Smooth muscle cell (in vitro differentiated cells): ENCODE measurements at regions not wholly inside any gene's neighbourhood (a gene's known extent, or its start where the extent isn't known, plus 50 kb on each side); places are given as distances from the start of the nearest gene placed in this dataset.
A peak's percentile ranks its signal among the peaks of the same experiment; 100 is the strongest.

Experiments
- DNase-seq: peaks from one replicate; lab custom pipeline; 2025; ENCODE audit not compliant: unreplicated experiment; lab: John Stamatoyannopoulos, UW
- H2AFZ ChIP-seq: fragments of 200-600 bp; sonication (generic); 2 replicates; pipeline ENCODE4 v1.6.0; 2016; ENCODE audit warnings: antibody characterized with exemption, low read depth, mild to moderate bottlenecking
- H3F3A ChIP-seq: fragments of 200-600 bp; sonication (generic); 2 replicates; pipeline ENCODE4 v1.6.0; 2017; ENCODE audit warnings: antibody characterized with exemption, low read depth
- H3K27ac ChIP-seq: fragments of 200-600 bp; sonication (generic); 2 replicates; pipeline ENCODE4 v1.5.1; 2016; ENCODE audit warnings: low read depth, mild to moderate bottlenecking
- H3K27me3 ChIP-seq: fragments of 200-600 bp; sonication (generic); 2 replicates; pipeline ENCODE4 v1.6.1; 2016; ENCODE audit warnings: low read depth, mild to moderate bottlenecking
- H3K36me3 ChIP-seq: fragments of 200-600 bp; sonication (generic); 2 replicates; pipeline ENCODE4 v1.5.1; 2016; ENCODE audit warnings: low read depth
- H3K4me1 ChIP-seq: fragments of 200-600 bp; sonication (generic); 2 replicates; pipeline ENCODE4 v1.5.1; 2016; ENCODE audit warnings: low read depth
- H3K4me2 ChIP-seq: fragments of 200-600 bp; sonication (generic); 2 replicates; pipeline ENCODE4 v1.6.0; 2016; ENCODE audit warnings: mild to moderate bottlenecking
- H3K4me3 ChIP-seq: fragments of 200-600 bp; sonication (generic); 2 replicates; pipeline ENCODE4 v1.5.1; 2016; ENCODE audit warnings: mild to moderate bottlenecking
- H3K79me2 ChIP-seq: fragments of 200-600 bp; sonication (generic); 2 replicates; pipeline ENCODE4 v1.6.0; 2016; ENCODE audit warnings: low read depth, mild to moderate bottlenecking
- H3K9ac ChIP-seq: fragments of 200-600 bp; sonication (generic); 2 replicates; pipeline ENCODE4 v1.6.0; 2016; ENCODE audit warnings: low read depth
- H3K9me3 ChIP-seq: fragments of 200-600 bp; sonication (generic); replicated peaks from 2 replicates; pipeline ENCODE4 v1.5.1; 2016; ENCODE audit warnings: low read depth
- H4K20me1 ChIP-seq: fragments of 200-600 bp; sonication (generic); 2 replicates; pipeline ENCODE4 v1.6.0; 2016; ENCODE audit warnings: low read depth
- WGBS: methylation state at CpG from one replicate; pipeline ENCODE4 v1.1.7; 2016; ENCODE audit warnings: low lambda C conversion rate; 5-methylcytosine and 5-hydroxymethylcytosine counted together
- TF ChIP-seq, protein P1 (sequence below): fragments of 200-600 bp; sonication (generic); IDR thresholded peaks from 2 replicates; pipeline ENCODE4 v1.5.1; 2017; ENCODE audit warnings: borderline replicate concordance, mild to moderate bottlenecking, antibody characterized with exemption; ENCODE audit not compliant: insufficient read depth, poor library complexity, severe bottlenecking

DNA sequence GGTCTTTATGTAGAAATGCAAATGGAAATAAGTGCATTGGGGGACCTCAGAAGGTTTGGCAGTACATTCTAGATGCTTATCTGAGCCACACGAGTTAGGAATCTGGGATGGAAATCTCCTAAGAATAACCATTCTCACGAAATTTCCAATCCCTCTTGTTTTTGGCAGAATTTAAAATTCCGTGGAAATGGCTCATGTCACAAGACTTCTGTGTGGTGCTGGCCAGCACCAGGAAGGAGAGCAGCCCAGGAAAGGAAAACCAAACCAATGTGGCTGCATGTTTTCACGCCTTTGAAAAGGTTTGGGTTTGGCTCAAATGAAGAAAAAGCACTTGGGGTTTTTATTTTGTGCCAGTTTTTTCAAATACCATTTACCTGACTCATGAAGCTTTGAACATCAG lies 80.1 kb upstream of the KCNK2 start:
- Histone ChIP-seq H3K4me2 (no peak overlapping the region), H4K20me1 (no peaks in the 10 kb centered on the region), H3K4me1 (no peaks in the 10 kb centered on the region), H3F3A (no peaks in the 10 kb centered on the region), H3K27me3 (no peaks in the 10 kb centered on the region), H3K9ac (no peak overlapping the region), H3K27ac (no peak overlapping the region), H2AFZ (no peak overlapping the region), H3K79me2 (no peaks in the 10 kb centered on the region), H3K4me3 (no peak overlapping the region), H3K36me3 (no peaks in the 10 kb centered on the region), H3K9me3 (no peaks in the 10 kb centered on the region)
- no peak for DNase-seq
- TF ChIP-seq, protein P1, sequence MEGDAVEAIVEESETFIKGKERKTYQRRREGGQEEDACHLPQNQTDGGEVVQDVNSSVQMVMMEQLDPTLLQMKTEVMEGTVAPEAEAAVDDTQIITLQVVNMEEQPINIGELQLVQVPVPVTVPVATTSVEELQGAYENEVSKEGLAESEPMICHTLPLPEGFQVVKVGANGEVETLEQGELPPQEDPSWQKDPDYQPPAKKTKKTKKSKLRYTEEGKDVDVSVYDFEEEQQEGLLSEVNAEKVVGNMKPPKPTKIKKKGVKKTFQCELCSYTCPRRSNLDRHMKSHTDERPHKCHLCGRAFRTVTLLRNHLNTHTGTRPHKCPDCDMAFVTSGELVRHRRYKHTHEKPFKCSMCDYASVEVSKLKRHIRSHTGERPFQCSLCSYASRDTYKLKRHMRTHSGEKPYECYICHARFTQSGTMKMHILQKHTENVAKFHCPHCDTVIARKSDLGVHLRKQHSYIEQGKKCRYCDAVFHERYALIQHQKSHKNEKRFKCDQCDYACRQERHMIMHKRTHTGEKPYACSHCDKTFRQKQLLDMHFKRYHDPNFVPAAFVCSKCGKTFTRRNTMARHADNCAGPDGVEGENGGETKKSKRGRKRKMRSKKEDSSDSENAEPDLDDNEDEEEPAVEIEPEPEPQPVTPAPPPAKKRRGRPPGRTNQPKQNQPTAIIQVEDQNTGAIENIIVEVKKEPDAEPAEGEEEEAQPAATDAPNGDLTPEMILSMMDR: no peak
- 70% methylated on average over 4 of the region's 4 CpGs for WGBS

DNA sequence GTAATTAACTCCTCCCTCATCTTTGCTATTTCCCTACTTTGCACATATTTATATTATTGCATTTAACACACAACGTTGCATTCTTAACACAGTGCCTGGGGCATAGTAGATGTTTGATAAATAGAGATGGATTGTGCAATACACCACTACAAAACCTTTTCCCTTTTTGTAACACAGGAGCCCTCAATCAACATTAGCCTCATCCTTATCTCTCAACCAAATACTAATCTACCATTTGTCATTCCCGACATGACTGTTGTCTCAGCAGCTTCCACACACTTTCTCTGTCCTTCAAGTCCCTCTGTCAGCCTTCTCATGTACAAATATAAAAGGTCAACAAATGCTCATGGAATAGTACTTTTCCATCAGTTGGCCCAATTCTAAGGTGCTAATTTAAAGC lies 78.9 kb upstream of the KCNK2 start:
- Histone ChIP-seq H3K4me1 (no peaks in the 10 kb centered on the region), H3K27ac (no peak overlapping the region), H3K9ac (no peak overlapping the region), H3K79me2 (no peaks in the 10 kb centered on the region), H3K27me3 (no peaks in the 10 kb centered on the region), H3K4me2 (no peak overlapping the region), H3K36me3 (no peaks in the 10 kb centered on the region), H3K4me3 (no peak overlapping the region), H4K20me1 (no peaks in the 10 kb centered on the region), H2AFZ (no peak overlapping the region), H3F3A (no peaks in the 10 kb centered on the region), H3K9me3 (no peaks in the 10 kb centered on the region)
- TF ChIP-seq, protein P1: no peak
- DNase-seq: no peak
- WGBS: 91% methylated on average over 2 of the region's 2 CpGs

DNA sequence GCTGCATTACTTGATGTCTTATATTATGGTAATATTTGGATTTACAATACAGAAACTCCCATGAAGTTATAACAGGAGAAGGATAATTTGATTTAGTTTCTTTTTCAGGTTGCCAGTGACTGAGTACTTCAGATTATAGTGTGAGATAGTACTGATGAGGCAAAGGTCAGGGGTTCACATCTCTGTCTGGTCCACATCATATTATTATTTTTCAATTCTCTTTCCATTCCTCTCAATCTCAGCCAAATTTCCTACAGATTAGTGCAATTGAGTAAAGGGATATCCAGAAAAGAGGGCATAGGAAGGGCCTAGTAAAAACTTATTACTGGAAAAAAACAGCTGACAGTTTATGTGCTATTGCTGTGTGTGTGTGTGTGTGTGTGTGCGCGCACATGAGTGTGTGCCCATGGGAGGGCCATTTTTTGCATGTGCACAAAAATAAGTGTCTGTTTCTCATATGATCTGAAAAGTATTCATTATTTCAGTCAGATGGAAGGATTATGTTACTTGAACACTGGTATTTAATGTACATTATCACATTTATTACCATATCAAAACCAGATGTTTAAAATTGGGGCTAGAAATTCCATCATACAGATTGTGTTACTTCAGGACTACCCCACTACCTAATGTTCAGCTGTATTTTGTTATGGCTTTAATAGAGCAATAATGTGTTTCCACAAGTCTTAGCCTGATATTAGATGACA lies 78.3 kb upstream of the KCNK2 start:
- TF ChIP-seq, protein P1: no peak
- Histone ChIP-seq H3K27ac (no peak overlapping the region), H3K9me3 (no peaks in the 10 kb centered on the region), H3F3A (no peaks in the 10 kb centered on the region), H3K4me1 (no peaks in the 10 kb centered on the region), H4K20me1 (no peaks in the 10 kb centered on the region), H2AFZ (no peak overlapping the region), H3K27me3 (no peaks in the 10 kb centered on the region), H3K79me2 (no peaks in the 10 kb centered on the region), H3K36me3 (no peaks in the 10 kb centered on the region), H3K4me2 (no peak overlapping the region), H3K4me3 (no peak overlapping the region), H3K9ac (no peak overlapping the region)
- no peak for DNase-seq
- WGBS: 98% methylated on average over 2 of the region's 2 CpGs

DNA sequence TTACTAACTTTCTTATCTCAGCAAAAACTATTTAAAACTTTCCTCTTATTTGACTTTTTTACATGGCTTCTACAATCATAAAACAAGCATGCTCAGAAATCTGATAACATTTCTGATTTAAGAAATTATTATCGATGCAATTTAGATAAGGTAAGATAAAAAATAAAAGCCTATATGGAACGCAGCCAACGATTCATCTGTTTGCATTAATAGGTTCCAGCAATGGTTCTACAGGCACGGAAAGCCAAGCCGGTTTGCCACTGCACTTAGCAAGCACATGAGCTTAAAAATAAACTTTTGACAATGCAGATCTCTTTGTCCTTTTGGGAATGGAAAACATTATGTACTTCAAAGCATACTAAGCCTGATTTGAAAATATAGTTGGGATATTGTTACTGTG lies 77.5 kb upstream of the KCNK2 start:
- TF ChIP-seq, protein P1: no peak
- Histone ChIP-seq H3K27ac (no peak overlapping the region), H3K36me3 (no peaks in the 10 kb centered on the region), H4K20me1 (no peaks in the 10 kb centered on the region), H3K9ac (no peak overlapping the region), H3K27me3 (no peaks in the 10 kb centered on the region), H2AFZ (no peak overlapping the region), H3K4me1 (no peaks in the 10 kb centered on the region), H3K9me3 (no peaks in the 10 kb centered on the region), H3K79me2 (no peaks in the 10 kb centered on the region), H3K4me3 (peak overlapping the region; percentile 30), H3F3A (no peaks in the 10 kb centered on the region), H3K4me2 (no peak overlapping the region)
- no peak for DNase-seq
- whole genome bisulfite sequencing: 83% methylated on average over 5 of the region's 5 CpGs
